Suppressor macrophage (primary cell): ENCODE measurements at regions not wholly inside any gene's neighbourhood (a gene's known extent, or its start where the extent isn't known, plus 50 kb on each side); places are given as distances from the start of the nearest gene placed in this dataset.
"Not testable (repeated sequence)": the region's sequence is repeated elsewhere in the genome, so short reads cannot be mapped to it uniquely, and the experiment has no call there.

Experiments used
- DNase-seq, 4 experiments: peaks; one replicate each; pipeline ENCODE4 v3.0.0-alpha.2; 2020 to 2022

DNA sequence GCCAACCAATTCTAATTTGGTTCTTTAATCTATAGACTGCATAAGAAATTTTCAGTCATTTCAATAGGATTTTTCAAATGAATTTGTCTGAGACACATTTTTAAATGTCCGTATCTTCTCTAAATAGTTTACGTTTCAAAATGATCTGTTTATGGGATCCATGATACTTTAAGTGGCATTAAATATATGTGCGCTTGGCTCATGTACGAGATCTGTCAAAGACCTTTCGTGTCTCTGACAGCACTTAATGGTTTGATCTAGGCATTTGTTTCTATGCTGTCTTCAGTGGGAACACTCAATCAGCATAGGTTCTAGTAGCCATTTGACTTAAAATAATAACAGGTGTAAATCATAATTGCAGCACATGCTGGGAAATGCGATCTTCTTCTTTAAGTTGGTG lies 731.0 kb downstream of the CENPC start:
- no peak for DNase-seq

DNA sequence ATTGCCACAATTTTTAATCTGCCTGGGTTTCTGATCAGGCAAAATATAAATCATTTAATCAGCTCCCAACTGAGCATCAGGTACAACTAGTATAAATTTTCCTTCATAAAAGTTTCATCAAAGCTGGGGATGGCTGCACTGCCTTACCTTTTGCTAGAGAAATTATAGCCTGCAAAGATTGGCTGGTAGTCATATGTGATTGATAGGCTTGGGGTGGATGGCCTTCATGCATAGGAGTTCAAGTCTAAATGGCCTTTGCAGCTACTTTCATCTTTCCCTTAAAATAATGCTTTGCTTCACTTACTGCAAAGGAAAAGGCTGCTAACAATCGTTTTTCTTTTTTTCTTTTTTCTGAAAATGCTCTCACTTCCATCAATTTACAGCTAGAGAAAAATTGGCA lies 739.7 kb downstream of the CENPC start:
- DNase-seq = no peak

GRCh38 chr4:66804979-66805378 lies 740.3 kb downstream of the CENPC start:
- no peak for DNase-seq

- DNase-seq = no peak
Observed at GRCh38 chr4:66797608-66798007, 747.7 kb downstream of the CENPC start.

DNA sequence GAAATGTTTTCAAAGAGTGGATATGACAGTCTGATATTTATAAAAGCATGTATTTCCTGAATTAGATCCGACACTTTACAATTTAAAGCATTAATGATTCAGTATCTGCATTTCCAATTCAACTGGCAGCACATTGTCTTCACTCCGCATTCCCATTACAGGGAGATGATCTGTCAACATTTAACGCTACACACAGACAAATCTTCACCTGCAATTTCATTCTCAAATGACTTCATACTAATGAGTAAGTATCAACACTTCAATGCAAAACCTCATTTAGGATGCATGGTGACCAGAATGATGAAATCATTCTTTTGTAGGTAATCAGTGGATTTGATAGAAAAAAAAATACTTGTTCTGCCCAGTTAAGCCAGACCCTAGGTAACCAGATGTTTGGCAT lies 749.6 kb downstream of the CENPC start:
- DNase-seq = no peak

DNA sequence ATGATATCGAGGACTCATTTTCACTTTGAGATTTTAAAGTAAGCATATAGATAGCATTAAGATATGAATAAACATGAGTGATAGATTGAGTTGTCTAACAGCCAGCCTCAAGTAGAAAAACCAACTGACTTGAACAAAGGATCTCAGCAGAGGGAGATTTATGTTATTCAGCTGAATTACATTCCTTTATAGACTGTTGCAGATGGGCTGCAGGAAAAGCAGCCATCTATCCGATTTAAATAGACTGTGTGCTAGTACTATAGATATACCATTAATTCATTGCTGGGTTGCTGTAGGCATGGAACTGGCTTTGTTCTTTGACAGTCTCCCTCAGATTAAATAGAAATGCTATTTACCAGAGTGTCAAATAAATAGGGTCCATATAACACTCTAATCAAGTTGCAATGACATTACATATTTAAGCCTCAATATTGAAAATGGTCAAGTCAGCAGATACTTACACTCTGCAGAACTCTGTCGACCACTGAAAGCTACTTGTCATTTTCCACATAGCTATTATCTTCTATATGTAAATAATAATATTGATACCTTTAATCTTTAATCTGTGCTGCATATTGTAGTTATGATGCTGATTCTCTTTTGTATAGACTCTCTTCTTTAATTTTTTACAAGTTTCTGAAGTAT lies 750.8 kb downstream of the CENPC start:
- DNase-seq = no peak

GRCh38 chr4:66791686-66792085 lies 753.6 kb downstream of the CENPC start:
- DNase-seq = no peak

- no peak for DNase-seq
Observed at GRCh38 chr4:66785479-66785878, 759.8 kb downstream of the CENPC start.

DNA sequence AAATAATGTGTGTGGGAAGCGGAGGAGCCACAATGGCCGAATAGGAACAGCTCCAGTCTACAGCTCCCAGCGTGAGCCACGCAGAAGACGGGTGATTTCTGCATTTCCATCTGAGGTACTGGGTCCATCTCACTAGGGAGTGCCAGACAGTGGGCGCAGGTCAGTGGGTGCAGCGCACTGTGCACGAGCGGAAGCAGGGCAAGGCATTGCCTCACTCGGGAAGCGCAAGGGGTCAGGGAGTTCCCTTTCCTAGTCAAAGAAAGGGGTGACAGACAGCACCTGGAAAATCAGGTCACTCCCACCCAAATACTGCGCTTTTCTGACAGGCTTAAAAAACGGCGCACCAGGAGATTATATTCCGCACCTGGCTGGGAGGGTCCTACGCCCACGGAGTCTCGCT lies 762.6 kb downstream of the CENPC start:
- DNase-seq = not testable (repeated sequence)

GRCh38 chr4:66777097-66777496 lies 768.2 kb downstream of the CENPC start:
- DNase-seq = no peak

GRCh38 chr4:66769441-66769840 lies 775.9 kb downstream of the CENPC start:
- no peak for DNase-seq

DNA sequence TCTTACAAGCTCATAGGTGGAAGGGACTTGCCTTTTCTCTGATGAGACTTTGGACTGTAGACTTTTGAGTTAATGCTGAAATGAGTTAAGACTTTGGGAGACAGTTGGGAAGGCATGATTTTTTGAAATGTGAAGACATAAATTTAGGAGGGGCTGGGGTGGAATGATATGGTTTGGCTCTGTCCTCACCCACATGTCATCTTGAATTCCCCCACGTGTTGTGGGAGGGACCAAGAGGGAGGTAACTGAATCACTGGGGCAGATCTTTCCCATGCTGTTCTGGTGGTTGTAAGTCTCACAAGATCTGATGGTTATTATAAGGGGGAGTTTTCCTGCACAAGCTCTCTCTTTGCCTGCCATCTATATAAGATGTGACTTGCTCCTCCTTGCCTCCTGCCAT lies 777.9 kb downstream of the CENPC start:
- DNase-seq = no peak

GRCh38 chr4:66766557-66766956 lies 778.7 kb downstream of the CENPC start:
- no peak for DNase-seq

DNA sequence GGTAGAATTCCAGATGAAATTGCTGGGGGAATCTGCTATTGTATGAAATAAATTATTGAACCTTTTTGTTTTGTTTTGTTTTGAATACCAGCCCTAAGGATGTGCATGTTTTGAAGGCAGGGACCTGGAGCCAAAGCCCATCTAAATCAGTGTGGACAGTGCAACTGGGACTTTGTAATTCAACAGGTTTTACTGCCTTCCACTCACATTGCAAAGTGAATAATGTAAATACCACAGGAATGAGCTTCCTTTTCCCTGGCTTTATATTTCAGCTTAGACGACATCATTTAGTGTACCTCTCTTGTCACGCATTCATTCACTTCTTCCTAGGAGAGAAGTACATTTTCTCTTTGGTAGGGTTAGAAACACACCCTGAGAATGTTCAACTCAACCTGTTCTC lies 795.0 kb downstream of the CENPC start:
- no peak for DNase-seq

DNA sequence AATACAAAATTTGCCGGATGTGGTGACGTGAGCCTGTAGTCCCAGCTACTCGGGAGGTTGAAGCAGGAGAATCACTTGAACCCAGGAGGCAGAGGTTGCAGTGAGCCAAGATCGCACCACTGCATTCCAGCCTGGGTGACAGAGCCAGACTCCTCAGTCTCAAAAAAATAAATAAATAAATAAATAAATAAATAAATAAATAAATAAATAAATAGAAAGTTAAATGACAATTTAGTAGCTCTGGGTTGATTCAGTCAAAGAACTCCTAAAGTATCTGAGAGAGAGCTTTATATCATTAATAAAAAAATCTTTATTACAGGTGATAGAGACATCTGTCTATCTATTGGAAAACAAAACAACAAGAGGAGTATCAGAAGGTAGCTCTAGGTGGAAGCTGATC lies 798.4 kb downstream of the CENPC start:
- DNase-seq = not testable (repeated sequence)

- no peak for DNase-seq
Observed at GRCh38 chr4:66741081-66741480, 804.2 kb downstream of the CENPC start.

DNA sequence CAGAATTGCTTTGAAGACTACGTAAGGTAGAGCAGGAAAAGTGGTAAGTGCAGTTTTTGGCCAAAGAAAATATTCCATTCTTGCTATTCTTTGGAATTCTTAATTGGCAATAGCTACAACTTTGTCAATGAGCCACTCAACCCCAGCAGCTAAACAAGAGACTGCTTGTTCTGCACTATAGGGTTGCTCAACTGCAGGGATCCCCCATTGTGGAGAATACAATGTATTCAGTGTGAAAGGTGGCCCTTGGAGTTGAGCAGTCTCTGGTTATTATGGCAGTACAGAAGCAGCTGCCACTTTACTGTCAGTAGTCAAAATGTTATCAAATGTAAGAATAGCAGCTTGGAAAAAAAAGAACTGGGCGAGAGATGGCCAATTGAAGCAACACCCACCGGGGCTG lies 808.7 kb downstream of the CENPC start:
- no peak for DNase-seq

DNA sequence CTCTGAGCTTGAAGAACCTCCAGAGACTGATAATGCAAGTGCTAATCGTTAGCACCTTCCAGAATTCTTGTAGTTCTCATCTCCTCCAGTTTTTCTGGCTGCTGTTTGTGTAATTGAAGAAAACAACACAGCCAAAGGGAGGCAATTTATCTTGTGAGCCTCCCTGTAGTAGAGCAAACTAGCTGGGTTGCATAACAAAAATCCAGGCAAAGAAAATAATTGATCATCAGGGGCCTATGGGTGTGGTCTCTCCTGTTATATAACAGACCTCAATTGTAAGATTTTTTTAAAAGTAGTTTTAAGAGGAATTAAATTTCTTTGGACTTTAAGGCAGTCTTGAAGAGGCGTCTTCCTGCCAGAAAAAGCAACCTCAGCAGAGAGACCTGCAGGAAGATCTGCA lies 817.0 kb downstream of the CENPC start:
- no peak for DNase-seq

GRCh38 chr4:66712301-66712921 lies 832.9 kb downstream of the CENPC start:
- not testable (repeated sequence) for DNase-seq

DNA sequence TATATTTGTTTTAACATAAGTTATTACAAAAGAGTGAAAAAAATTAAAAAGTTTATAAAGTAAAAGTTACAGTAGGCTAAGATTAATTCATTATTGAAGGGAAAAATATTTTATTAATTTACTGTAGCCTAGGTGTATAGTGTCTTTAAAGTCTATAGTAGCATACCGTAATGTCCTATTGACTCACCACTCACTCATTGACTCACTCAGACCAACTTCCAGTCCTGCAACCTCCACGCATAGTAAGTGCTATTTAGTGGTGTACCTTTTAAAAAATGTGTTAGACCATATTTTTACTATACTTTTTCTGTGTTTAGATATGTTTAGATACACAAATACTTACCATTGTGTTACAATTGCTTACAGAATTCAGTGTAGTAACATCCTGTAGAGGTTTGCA lies 841.1 kb downstream of the CENPC start:
- DNase-seq = no peak

DNA sequence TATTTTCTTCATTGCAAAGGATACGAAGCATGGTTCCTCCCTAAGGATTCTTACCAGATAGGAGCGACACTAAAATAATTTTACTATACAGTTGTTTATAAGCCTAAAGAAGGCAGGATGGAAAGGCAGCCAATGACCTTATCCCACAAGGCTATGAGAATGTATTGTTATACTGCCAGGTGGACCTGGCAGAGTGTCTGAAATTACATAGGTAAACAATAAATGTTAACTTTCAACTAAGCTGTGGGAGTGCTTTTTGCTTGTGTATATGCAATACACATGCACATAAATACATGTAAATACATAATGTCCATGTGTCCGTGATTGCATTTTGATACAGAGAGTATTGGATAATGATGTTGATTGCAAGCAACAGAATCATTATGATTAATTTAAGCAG lies 850.6 kb downstream of the CENPC start:
- no peak for DNase-seq

GRCh38 chr4:66693694-66694093 lies 851.6 kb downstream of the CENPC start:
- no peak for DNase-seq

- no peak for DNase-seq
Observed at GRCh38 chr4:66691101-66691500, 854.2 kb downstream of the CENPC start.

GRCh38 chr4:66688674-66689073 lies 856.6 kb downstream of the CENPC start:
- DNase-seq = no peak

GRCh38 chr4:66687459-66687858 lies 857.8 kb downstream of the CENPC start:
- DNase-seq = no peak
